Neural cell (in vitro differentiated cells): ENCODE measurements at regions not wholly inside any gene's neighbourhood (a gene's known extent, or its start where the extent isn't known, plus 50 kb on each side); places are given as distances from the start of the nearest gene placed in this dataset.

ENCODE experiments used
- H2AFZ ChIP-seq: fragments of 200-600, 300-800 bp; sonication (generic), shearing (Covaris generic); 2 replicates; pipeline ENCODE4 v1.6.0; 2014; ENCODE audit warnings: low read depth, mild to moderate bottlenecking, antibody characterized with exemption, low read length, moderate library complexity
- H3F3A ChIP-seq: fragments of 200-600 bp; shearing (Covaris generic); 2 replicates; pipeline ENCODE4 v1.6.1; 2016; ENCODE audit warnings: mild to moderate bottlenecking, moderate library complexity, mixed read lengths, antibody characterized with exemption, low read length; ENCODE audit not compliant: insufficient read depth, poor library complexity, severe bottlenecking
- H3K27ac ChIP-seq: fragments of 200-600, 300-800 bp; sonication (generic), shearing (Covaris generic); 2 replicates; pipeline ENCODE4 v1.5.1; 2014; ENCODE audit warnings: mild to moderate bottlenecking, low read length, moderate library complexity
- H3K27me3 ChIP-seq: fragments of 300-800, 200-600 bp; sonication (generic), shearing (Covaris generic); 2 replicates; pipeline ENCODE4 v1.6.0; 2014; ENCODE audit warnings: mild to moderate bottlenecking, low read depth, low read length, moderate library complexity; ENCODE audit not compliant: insufficient read depth
- H3K36me3 ChIP-seq: fragments of 300-800, 200-600 bp; sonication (generic), shearing (Covaris generic); 2 replicates; pipeline ENCODE4 v1.5.1; 2014; ENCODE audit warnings: mild to moderate bottlenecking, antibody characterized with exemption, low read length, moderate library complexity; ENCODE audit not compliant: insufficient read depth
- H3K4me2 ChIP-seq: fragments of 300-800, 200-600 bp; sonication (generic), shearing (Covaris generic); 2 replicates; pipeline ENCODE4 v1.6.0; 2014; ENCODE audit warnings: mild to moderate bottlenecking, low read length
- H3K4me3 ChIP-seq: fragments of 300-800, 200-600 bp; sonication (generic), shearing (Covaris generic); 2 replicates; pipeline ENCODE4 v1.5.1; 2014; ENCODE audit warnings: mild to moderate bottlenecking, low read length, moderate library complexity
- H3K79me2 ChIP-seq: fragments of 200-600 bp; shearing (Covaris generic); replicated peaks from 2 replicates; pipeline ENCODE4 v1.6.0; 2014; ENCODE audit warnings: mild to moderate bottlenecking, low read length, moderate library complexity; ENCODE audit not compliant: insufficient read depth
- H3K9ac ChIP-seq: fragments of 300-800, 200-600 bp; sonication (generic), shearing (Covaris generic); 2 replicates; pipeline ENCODE4 v1.6.1; 2016; ENCODE audit warnings: mild to moderate bottlenecking, low read length, mixed read lengths
- H3K9me2 ChIP-seq: fragments of 200-600 bp; shearing (Covaris generic); 2 replicates; pipeline ENCODE4 v1.6.1; 2016; ENCODE audit warnings: mild to moderate bottlenecking, low read length, mixed read lengths; ENCODE audit not compliant: insufficient read depth
- H3K9me3 ChIP-seq: fragments of 200-600, 300-800 bp; sonication (generic), shearing (Covaris generic); 2 replicates; pipeline ENCODE4 v1.6.1; 2016; ENCODE audit warnings: mild to moderate bottlenecking, mixed run types, low read length, moderate library complexity, mixed read lengths
- H4K20me1 ChIP-seq: fragments of 200-600 bp; shearing (Covaris generic); 2 replicates; pipeline ENCODE4 v1.6.1; 2016; ENCODE audit warnings: mild to moderate bottlenecking, mixed run types; ENCODE audit not compliant: insufficient read depth
- EP300 ChIP-seq: fragments of 450-650 bp; conservative IDR thresholded peaks from 2 replicates; pipeline ENCODE4 v1.6.1; 2014; ENCODE audit warnings: antibody characterized with exemption, mild to moderate bottlenecking, moderate library complexity; ENCODE audit not compliant: poor library complexity, severe bottlenecking
- EZH2 ChIP-seq: fragments of 200-600, 300-800 bp; shearing (Covaris generic), sonication (generic); IDR thresholded peaks from 2 replicates; pipeline ENCODE4 v1.6.1; 2014; ENCODE audit warnings: antibody characterized with exemption, low read length, borderline replicate concordance, mild to moderate bottlenecking; ENCODE audit not compliant: insufficient read depth, poor library complexity, severe bottlenecking
- MXI1 ChIP-seq: fragments of 450-650 bp; conservative IDR thresholded peaks from 2 replicates; pipeline ENCODE4 v1.6.1; 2014; ENCODE audit warnings: antibody characterized with exemption, mild to moderate bottlenecking; ENCODE audit not compliant: poor library complexity, severe bottlenecking
- POLR2AphosphoS5 ChIP-seq: IDR thresholded peaks from 2 replicates; pipeline ENCODE4 v1.6.1; 2012
- RAD21 ChIP-seq: fragments of 450-650 bp; conservative IDR thresholded peaks from 2 replicates; pipeline ENCODE4 v1.6.1; 2014; ENCODE audit warnings: antibody characterized with exemption, mild to moderate bottlenecking, moderate library complexity
- REST ChIP-seq: IDR thresholded peaks from 2 replicates; pipeline ENCODE4 v1.6.1; 2012; ENCODE audit warnings: borderline replicate concordance
- SMC3 ChIP-seq: fragments of 450-650 bp; conservative IDR thresholded peaks from 2 replicates; pipeline ENCODE4 v1.6.1; 2014; ENCODE audit warnings: antibody characterized with exemption, mild to moderate bottlenecking, moderate library complexity; ENCODE audit not compliant: poor library complexity
- TAF1 ChIP-seq: IDR thresholded peaks from 2 replicates; pipeline ENCODE4 v1.6.1; 2012; ENCODE audit warnings: low read depth
- TF ChIP-seq, protein P1 (sequence below): fragments of 450-650 bp; IDR thresholded peaks from 2 replicates; pipeline ENCODE4 v1.5.1; 2014; ENCODE audit warnings: antibody characterized with exemption, mild to moderate bottlenecking, moderate library complexity; ENCODE audit not compliant: poor library complexity, severe bottlenecking

DNA sequence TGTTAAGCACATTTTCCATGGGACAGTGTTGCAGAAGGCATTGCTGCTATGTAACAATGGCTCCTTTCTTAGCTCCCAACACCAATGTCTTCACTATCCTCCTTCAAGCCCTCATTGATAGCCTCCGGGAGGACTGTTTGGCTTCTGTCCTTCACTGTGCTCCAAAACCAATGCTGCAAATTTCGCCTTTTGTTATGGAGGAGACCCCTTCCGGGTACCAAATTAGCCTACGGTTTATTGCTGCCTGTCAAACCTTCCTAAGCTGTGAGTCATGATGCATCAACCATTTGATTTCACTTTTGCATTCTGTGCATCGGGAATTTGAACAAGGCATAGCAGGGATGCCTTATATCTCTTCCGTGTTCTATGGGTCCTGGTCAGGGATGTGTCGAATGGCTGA is 432.9 kb downstream of the GATA3 start:
- H3K9me2 ChIP-seq = no peaks in the 10 kb centered on the region
- H3K79me2 ChIP-seq = no peaks in the 10 kb centered on the region
- H3K27ac ChIP-seq = no peak overlapping the region
- H3K27me3 ChIP-seq = no peaks in the 10 kb centered on the region
- no peak overlapping the region for H2AFZ ChIP-seq
- no peaks in the 10 kb centered on the region for H3F3A ChIP-seq
- no peak for TF ChIP-seq TAF1
- TF ChIP-seq EZH2 = no peak
- TF ChIP-seq, protein P1, sequence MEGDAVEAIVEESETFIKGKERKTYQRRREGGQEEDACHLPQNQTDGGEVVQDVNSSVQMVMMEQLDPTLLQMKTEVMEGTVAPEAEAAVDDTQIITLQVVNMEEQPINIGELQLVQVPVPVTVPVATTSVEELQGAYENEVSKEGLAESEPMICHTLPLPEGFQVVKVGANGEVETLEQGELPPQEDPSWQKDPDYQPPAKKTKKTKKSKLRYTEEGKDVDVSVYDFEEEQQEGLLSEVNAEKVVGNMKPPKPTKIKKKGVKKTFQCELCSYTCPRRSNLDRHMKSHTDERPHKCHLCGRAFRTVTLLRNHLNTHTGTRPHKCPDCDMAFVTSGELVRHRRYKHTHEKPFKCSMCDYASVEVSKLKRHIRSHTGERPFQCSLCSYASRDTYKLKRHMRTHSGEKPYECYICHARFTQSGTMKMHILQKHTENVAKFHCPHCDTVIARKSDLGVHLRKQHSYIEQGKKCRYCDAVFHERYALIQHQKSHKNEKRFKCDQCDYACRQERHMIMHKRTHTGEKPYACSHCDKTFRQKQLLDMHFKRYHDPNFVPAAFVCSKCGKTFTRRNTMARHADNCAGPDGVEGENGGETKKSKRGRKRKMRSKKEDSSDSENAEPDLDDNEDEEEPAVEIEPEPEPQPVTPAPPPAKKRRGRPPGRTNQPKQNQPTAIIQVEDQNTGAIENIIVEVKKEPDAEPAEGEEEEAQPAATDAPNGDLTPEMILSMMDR = no peak
- TF ChIP-seq POLR2AphosphoS5 = no peak
- no peak overlapping the region for H3K4me3 ChIP-seq
- no peak overlapping the region for H3K9ac ChIP-seq
- no peaks in the 10 kb centered on the region for H4K20me1 ChIP-seq
- H3K36me3 ChIP-seq = no peaks in the 10 kb centered on the region
- no peaks in the 10 kb centered on the region for H3K9me3 ChIP-seq
- H3K4me2 ChIP-seq = no peak overlapping the region

- no peaks in the 10 kb centered on the region for H3F3A ChIP-seq
- H2AFZ ChIP-seq = no peak overlapping the region
- no peaks in the 10 kb centered on the region for H3K27me3 ChIP-seq
- H3K9ac ChIP-seq = no peak overlapping the region
- H3K9me3 ChIP-seq = no peaks in the 10 kb centered on the region
- TF ChIP-seq TAF1 = no peak
- TF ChIP-seq REST = no peak
- TF ChIP-seq RAD21 = no peak
- TF ChIP-seq, protein P1 = no peak
- TF ChIP-seq EP300 = no peak
- TF ChIP-seq MXI1 = no peak
- no peak for TF ChIP-seq POLR2AphosphoS5
- no peak for TF ChIP-seq SMC3
- no peak for TF ChIP-seq EZH2
- no peak overlapping the region for H3K4me2 ChIP-seq
- no peak overlapping the region for H3K27ac ChIP-seq
- no peaks in the 10 kb centered on the region for H3K36me3 ChIP-seq
- no peaks in the 10 kb centered on the region for H3K9me2 ChIP-seq
- no peaks in the 10 kb centered on the region for H4K20me1 ChIP-seq
- H3K4me3 ChIP-seq = no peak overlapping the region
- no peaks in the 10 kb centered on the region for H3K79me2 ChIP-seq
Observed at GRCh38 chr10:8489232-8489631, 434.7 kb downstream of the GATA3 start.
